GM03348 (cell line): ENCODE measurements at regions not wholly inside any gene's neighbourhood (a gene's known extent, or its start where the extent isn't known, plus 50 kb on each side); places are given as distances from the start of the nearest gene placed in this dataset.
"Not testable (repeated sequence)": the region's sequence is repeated elsewhere in the genome, so short reads cannot be mapped to it uniquely, and the experiment has no call there.

Experiments
- DNase-seq: peaks from one replicate; pipeline ENCODE4 v3.0.0; 2012; ENCODE audit warnings: low spot score

DNA sequence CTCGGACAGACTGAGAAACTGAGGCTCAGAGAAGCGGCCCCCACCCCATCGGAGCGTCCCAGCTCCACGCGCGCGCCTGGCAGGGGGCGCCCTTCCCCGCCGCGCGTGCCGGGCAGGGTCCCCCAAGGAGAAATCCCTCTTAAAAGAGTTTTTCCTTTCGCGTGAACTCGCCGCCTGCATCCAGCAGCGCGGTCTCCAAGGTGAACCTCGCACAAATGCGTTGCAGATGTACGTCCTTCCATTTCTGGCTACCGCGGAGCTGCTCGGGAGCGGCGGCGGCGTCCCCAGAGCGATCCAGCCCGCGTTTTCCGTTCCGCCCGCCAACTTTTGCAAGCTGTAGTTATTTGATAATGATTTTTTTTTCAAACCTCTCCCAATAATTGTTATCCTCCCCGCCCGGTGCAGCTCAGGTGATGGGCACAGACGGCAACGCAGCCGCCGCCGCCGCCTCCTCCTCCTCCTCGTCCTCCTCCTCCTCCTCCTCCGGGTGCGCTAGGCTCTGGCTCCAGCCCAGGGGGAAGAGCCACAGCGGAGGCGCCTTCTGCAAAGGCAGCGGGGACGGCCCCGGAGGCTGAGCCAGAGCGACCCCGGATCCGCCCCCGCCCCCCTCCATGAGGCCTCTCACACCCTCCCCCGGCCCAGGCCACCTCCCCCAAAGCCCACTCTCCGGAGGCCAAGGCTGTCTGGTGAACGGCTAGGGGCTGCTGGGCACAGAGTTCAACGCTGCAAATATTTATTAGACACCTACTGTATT is 74.0 kb upstream of the CUX1 start:
- peak; percentile 84 for DNase-seq

DNA sequence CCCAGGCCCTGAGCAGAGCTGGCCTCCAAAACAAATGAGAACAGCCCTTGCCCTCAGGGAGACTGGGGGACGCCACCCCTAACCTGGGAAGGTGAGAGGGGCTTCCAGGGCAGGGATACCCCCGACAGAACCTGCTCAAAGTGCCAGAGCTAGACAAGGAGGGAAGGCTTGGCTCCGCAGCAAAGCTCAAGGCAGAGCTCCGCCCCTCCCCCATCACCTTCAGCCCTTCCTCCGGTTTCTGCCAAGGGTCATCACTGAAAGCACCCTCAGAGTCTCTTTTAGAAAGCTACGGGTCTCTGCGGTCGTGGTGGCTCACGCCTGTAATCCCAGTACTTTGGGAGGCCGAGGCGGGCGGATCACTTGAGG is 73.4 kb upstream of the CUX1 start:
- no peak for DNase-seq

DNA sequence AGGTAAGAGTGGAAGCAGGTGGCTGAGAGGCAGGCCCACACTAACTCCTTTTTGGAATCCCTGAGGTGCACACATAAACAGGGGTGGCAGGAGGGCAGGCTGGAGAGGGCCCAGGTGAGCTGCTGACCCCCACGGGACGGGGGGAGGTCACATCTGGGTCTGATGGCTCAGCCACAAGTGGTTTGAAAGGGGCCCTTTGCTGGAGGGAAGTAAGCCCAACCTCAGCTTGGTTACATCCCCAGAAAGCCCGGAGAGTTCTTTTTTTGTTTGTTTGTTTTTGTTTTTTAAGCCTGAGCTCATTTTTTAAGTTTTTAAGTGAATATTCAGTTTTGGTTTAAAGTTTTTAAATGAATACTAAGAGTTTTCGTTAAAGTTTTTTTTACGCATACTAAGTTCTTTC is 72.8 kb upstream of the CUX1 start:
- DNase-seq: no peak

- no peak for DNase-seq
Measured at GRCh38 chr7:101746314-101746713, 71.1 kb upstream of the CUX1 start.

DNA sequence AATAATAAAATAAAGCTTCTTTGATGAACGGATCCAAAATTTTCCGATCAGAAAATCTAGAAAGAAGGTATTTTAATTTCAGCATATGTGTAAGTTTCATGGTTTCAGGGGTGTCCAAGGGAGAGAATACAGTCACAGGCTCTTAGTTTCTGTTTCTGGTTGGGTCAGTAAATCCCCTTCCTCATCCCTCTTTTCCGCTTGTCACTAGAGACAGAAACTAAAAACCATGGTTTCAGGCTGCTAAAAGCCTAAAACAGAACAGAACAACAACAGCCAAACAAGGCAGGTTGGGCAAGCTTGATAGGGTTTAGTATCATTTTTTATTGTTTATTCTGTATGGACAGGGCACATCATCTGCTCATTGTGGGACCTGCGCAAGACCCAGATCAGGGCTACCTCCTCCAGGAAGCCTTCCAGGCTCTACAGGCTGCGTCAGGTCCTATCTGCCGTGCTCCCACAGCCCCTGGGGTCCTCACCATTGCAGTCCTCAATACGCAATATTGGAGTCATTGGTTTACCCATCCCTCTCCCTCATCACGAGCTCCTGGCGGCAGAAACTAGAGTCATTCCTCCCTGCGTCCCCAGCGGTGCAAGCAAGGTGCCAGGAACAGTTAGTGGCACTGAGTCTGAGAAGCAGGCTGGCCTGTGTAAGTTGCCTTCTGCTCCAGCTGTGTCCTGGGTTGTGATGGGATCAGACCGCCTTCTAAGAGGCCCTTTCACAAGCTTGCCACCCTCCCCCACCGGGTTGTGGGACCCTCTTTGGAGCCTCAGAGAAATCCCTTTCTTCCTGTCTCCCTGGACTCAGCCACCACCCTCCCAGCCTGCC is 70.2 kb upstream of the CUX1 start:
- no peak for DNase-seq

DNA sequence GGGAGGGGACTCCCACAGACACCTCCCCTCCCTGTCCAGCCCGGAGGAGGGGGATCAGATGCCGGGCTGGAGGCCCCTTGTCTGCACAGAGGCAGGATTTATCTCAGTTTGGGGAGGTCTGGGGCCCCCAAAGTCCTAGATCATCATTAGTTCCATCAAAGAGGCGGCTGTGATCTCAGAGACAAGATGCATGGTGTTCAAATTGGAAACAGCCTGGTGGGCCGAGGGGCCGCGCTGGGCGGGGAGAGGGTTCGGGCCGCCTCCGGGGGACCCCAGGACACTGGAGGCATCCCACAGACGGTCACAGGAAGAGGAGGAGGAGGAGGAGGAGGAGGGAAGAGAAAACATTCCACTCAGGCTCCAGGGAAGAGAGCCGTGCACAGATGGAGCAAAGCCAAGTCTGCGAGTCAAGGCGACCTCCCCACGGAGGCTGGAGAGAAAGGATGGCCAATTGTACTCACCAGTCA is 69.5 kb upstream of the CUX1 start:
- DNase-seq: no peak

- no peak for DNase-seq
Measured at GRCh38 chr7:101749891-101750290, 67.5 kb upstream of the CUX1 start.

DNA sequence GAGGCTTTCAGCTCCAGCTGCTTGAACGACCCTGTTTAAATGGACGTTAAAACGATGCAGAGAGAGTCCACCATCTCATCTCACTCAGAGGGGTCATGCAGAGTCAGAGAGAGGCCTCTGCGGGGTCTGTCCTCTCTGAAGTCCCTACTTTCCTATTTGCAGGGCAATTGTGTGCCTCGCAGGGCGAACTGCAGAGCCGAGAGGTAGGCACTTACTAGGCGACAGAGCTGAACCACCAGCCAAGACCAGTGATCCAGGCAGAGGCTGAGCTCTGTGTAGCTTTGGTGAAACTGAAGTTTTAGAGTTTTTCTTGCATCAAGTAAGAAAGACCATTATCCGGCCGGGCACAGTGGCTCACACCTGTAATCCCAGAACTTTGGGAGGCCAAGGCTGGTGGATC is 64.1 kb upstream of the CUX1 start:
- DNase-seq: no peak

DNA sequence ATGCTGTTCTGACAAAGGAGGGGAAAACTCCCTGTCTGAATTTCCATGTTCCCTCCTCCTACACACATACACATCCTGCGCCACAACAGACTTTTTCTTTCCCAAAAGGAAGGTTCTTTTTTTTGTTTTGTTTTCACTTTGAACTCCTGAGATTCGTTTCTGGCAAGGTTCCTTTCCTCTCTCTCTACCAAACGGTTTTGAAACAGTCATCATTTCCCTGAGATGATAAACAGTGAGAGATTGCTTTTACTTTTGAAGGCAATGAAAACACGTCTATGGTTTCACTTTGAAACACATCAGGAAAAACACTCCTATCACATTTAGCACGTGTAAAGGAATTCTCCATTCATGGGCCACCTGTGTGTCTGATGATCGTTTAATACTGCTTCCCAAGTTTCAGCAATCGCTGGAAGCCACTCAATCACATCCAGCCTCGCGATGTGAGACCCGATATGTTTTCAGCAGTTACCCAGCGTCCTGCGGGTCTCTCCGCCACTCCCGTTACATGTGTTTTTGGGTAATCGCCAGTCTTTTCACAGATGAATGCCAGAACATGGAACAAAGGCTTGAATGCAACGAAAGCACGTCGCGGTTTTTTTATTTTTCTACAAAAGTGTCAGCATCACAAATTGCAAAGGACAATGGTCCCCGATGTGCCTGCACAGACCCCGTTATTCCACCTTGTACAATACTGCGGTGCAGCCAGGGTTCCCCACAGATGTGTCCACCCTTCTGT is 62.8 kb upstream of the CUX1 start:
- peak; percentile 41 for DNase-seq

DNA sequence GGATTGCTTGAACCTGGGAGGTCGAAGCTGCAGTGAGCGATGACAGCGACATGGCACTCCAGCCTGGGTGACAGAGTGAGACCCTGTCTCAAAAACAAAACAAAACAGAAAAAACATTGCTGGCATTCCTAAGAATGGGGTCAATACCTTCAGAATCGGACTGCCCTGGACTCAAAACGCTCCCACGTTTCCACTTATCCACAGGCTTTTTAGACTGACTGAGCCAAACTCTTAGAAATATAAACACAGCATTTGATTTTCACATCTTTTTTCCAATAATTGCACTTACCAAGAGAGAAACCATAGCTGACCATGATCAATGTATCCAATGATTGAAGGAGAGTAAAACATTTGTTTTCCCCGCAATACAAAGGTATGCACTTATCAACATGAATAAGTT is 59.5 kb upstream of the CUX1 start:
- DNase-seq: no peak

DNA sequence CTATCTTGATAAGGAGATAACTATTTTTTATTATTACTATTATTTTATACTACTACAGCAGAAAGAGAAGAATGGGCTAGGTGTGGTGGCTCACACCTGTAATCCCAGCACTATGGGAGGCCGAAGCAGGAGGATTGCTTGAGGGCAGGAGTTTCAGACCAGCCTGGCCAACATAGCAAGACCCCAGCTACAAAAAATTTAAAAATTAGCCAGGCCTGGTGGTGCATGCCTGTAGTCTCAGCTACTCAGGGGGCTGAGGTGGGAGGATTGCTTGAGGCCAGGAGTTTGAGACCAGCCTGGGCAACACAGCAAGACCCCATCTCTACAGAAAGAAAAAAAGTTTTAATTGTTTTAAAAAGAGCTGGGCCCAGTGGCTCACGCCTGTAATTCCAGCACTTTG is 58.9 kb upstream of the CUX1 start:
- DNase-seq: not testable (repeated sequence)

DNA sequence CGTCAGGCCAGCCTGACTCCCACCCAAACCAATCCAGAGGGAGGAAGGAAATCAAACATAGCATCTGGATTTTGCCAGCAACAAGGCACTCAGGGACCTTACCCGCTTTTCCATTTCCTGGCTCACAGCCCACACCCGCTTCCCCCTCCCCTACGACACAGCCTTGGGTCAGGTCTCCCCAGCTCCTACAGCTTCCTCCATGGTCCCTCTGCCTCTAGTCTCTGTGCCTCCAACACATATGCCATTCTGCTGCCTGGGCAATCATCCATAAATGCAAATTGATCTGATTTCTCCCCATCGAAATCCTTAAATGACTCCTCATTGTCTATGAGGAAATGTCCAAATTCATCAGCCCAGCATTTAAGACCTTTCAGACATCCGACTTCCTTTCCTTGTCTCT is 53.2 kb upstream of the CUX1 start:
- no peak for DNase-seq

- DNase-seq: no peak
Measured at GRCh38 chr7:101767544-101767943, 49.9 kb upstream of the CUX1 start.
